ENCODE measurements at regions not wholly inside any gene's neighbourhood (a gene's known extent, or its start where the extent isn't known, plus 50 kb on each side); places are given as distances from the start of the nearest gene placed in this dataset.

GRCh38 chr13:104357174-104357573 lies 1291.0 kb upstream of the SLC10A2 start:
- TF ChIP-seq POLR2A (IDR thresholded peaks at IDR 0.05; ENCODE audit: low read depth, low read length): no peak
- no peak for TF ChIP-seq POLR2AphosphoS5 (IDR thresholded peaks at IDR 0.05; ENCODE audit: low read depth, low read length)
- no peak for TF ChIP-seq TAF1 (IDR thresholded peaks at IDR 0.05; ENCODE audit: borderline replicate concordance, low read depth, low read length)

Data from GM12892 (cell line).